Cardiac muscle cell (in vitro differentiated cells and primary cell): ENCODE measurements at regions not wholly inside any gene's neighbourhood (a gene's known extent, or its start where the extent isn't known, plus 50 kb on each side); places are given as distances from the start of the nearest gene placed in this dataset.

Experiments used
- DNase-seq, 2 donors: peaks; one replicate each; pipeline versions ENCODE4 v3.0.0 to v3.0.0-alpha.2; 2010 to 2017; ENCODE audit warnings: low read depth in 1 of 2, low spot score in 1 of 2
- H3K27ac ChIP-seq: fragments of 200-600 bp; sonication (generic); 2 replicates; pipeline ENCODE4 v1.5.1; 2016
- H3K27me3 ChIP-seq: fragments of 200-600 bp; sonication (generic); 2 replicates; pipeline ENCODE4 v1.6.0; 2016; ENCODE audit warnings: control low read depth
- H3K36me3 ChIP-seq: fragments of 200-600 bp; sonication (generic); 2 replicates; pipeline ENCODE4 v1.5.1; 2016; ENCODE audit warnings: control low read depth
- H3K4me1 ChIP-seq: fragments of 200-600 bp; sonication (generic); 2 replicates; pipeline ENCODE4 v1.8.1; 2017; ENCODE audit warnings: low read depth, mild to moderate bottlenecking, mixed run types
- H3K4me3 ChIP-seq: fragments of 200-600 bp; sonication (generic); 2 replicates; pipeline ENCODE4 v1.5.1; 2016; ENCODE audit warnings: mild to moderate bottlenecking
- H3K9me3 ChIP-seq: fragments of 200-600 bp; sonication (generic); 2 replicates; pipeline ENCODE4 v1.5.1; 2017; ENCODE audit warnings: low read depth, mild to moderate bottlenecking, control low read depth
- CTCF ChIP-seq: IDR thresholded peaks from 2 replicates; pipeline ENCODE4 v1.5.1; 2012; ENCODE audit warnings: low read depth, mild to moderate bottlenecking, low read length

GRCh38 chr5:12793373-12793772 is 889.1 kb upstream of the CTNND2 start:
- H3K4me3 ChIP-seq: no peak overlapping the region
- H3K36me3 ChIP-seq: no peaks in the 10 kb centered on the region
- no peak for DNase-seq
- no peaks in the 10 kb centered on the region for H3K4me1 ChIP-seq
- H3K27ac ChIP-seq: no peak overlapping the region
- no peaks in the 10 kb centered on the region for H3K27me3 ChIP-seq
- no peak for TF ChIP-seq CTCF
- H3K9me3 ChIP-seq: no peaks in the 10 kb centered on the region

GRCh38 chr5:12780536-12780935 is 876.3 kb upstream of the CTNND2 start:
- no peaks in the 10 kb centered on the region for H3K9me3 ChIP-seq
- H3K4me3 ChIP-seq: no peak overlapping the region

GRCh38 chr5:12777342-12777741 is 873.1 kb upstream of the CTNND2 start:
- no peak overlapping the region for H3K4me3 ChIP-seq
- H3K9me3 ChIP-seq: no peaks in the 10 kb centered on the region
- H3K27ac ChIP-seq: no peak overlapping the region
- no peaks in the 10 kb centered on the region for H3K36me3 ChIP-seq
- no peak for TF ChIP-seq CTCF
- H3K4me1 ChIP-seq: no peaks in the 10 kb centered on the region
- DNase-seq: no peak
- no peaks in the 10 kb centered on the region for H3K27me3 ChIP-seq

More at GRCh38 chr5:12780536-12780935, 876.3 kb upstream of the CTNND2 start:
- Histone ChIP-seq H3K36me3 (no peaks in the 10 kb centered on the region), H3K27me3 (no peaks in the 10 kb centered on the region), H3K4me1 (no peaks in the 10 kb centered on the region), H3K27ac (no peak overlapping the region)
- TF ChIP-seq CTCF: no peak
- no peak for DNase-seq

- DNase-seq: no peak
These were observed 868.0 kb upstream of the CTNND2 start for GRCh38 chr5:12772276-12772675.

GRCh38 chr5:12759377-12759776 is 855.1 kb upstream of the CTNND2 start:
- Histone ChIP-seq H3K27ac (no peak overlapping the region), H3K9me3 (no peaks in the 10 kb centered on the region), H3K36me3 (no peaks in the 10 kb centered on the region), H3K4me1 (peaks cover 11% of the 10 kb centered on the region), H3K27me3 (no peaks in the 10 kb centered on the region), H3K4me3 (no peak overlapping the region)
- TF ChIP-seq CTCF: no peak
- no peak for DNase-seq

More at GRCh38 chr5:12772276-12772675, 868.0 kb upstream of the CTNND2 start:
- H3K4me1 ChIP-seq: no peaks in the 10 kb centered on the region
- TF ChIP-seq CTCF: no peak
- H3K4me3 ChIP-seq: no peak overlapping the region
- no peaks in the 10 kb centered on the region for H3K27me3 ChIP-seq
- H3K36me3 ChIP-seq: no peaks in the 10 kb centered on the region
- H3K9me3 ChIP-seq: no peaks in the 10 kb centered on the region
- no peak overlapping the region for H3K27ac ChIP-seq

GRCh38 chr5:12757035-12757434 is 852.8 kb upstream of the CTNND2 start:
- no peak for TF ChIP-seq CTCF

More at GRCh38 chr5:12757035-12757434, 852.8 kb upstream of the CTNND2 start:
- H3K27ac ChIP-seq: peak overlapping the region; percentile 39
- H3K27me3 ChIP-seq: no peaks in the 10 kb centered on the region
- no peaks in the 10 kb centered on the region for H3K9me3 ChIP-seq
- no peaks in the 10 kb centered on the region for H3K36me3 ChIP-seq
- H3K4me3 ChIP-seq: no peak overlapping the region
- DNase-seq: no peak
- peaks cover 11% of the 10 kb centered on the region for H3K4me1 ChIP-seq
